DOHH2 (cell line): ENCODE measurements at regions not wholly inside any gene's neighbourhood (a gene's known extent, or its start where the extent isn't known, plus 50 kb on each side); places are given as distances from the start of the nearest gene placed in this dataset.

ENCODE experiments used
- H3F3A ChIP-seq: fragments of 200-600 bp; sonication (generic), shearing (Covaris generic); 2 replicates; pipeline ENCODE4 v1.6.0; 2016; ENCODE audit warnings: antibody characterized with exemption, mild to moderate bottlenecking; ENCODE audit not compliant: control insufficient read depth, insufficient read depth
- H3K27ac ChIP-seq: fragments of 200-600 bp; sonication (generic); 2 replicates; pipeline ENCODE4 v1.5.1; 2014; ENCODE audit warnings: low read depth, mild to moderate bottlenecking, low read length, moderate library complexity
- H3K27me3 ChIP-seq: fragments of 200-600 bp; sonication (generic); 2 replicates; pipeline ENCODE4 v1.6.1; 2014; ENCODE audit warnings: mild to moderate bottlenecking, low read length, mixed read lengths; ENCODE audit not compliant: control insufficient read depth
- H3K36me3 ChIP-seq: fragments of 200-600 bp; sonication (generic); 2 replicates; pipeline ENCODE4 v1.6.1; 2014; ENCODE audit warnings: mild to moderate bottlenecking, low read length, moderate library complexity, mixed read lengths; ENCODE audit not compliant: control insufficient read depth
- H3K4me1 ChIP-seq: fragments of 200-600 bp; sonication (generic); 2 replicates; pipeline ENCODE4 v1.6.1; 2014; ENCODE audit warnings: mild to moderate bottlenecking, low read length, mixed read lengths; ENCODE audit not compliant: control insufficient read depth
- H3K4me2 ChIP-seq: fragments of 200-600 bp; sonication (generic); 2 replicates; pipeline ENCODE4 v1.6.0; 2014; ENCODE audit warnings: mild to moderate bottlenecking, low read length, moderate library complexity
- H3K4me3 ChIP-seq: fragments of 200-600 bp; sonication (generic); 2 replicates; pipeline ENCODE4 v1.5.1; 2014; ENCODE audit warnings: mild to moderate bottlenecking, low read length, mixed read lengths
- H3K79me2 ChIP-seq: fragments of 200-600 bp; sonication (generic); 2 replicates; pipeline ENCODE4 v1.6.1; 2014; ENCODE audit warnings: mild to moderate bottlenecking, low read length, mixed read lengths; ENCODE audit not compliant: control insufficient read depth
- H3K9me2 ChIP-seq: fragments of 200-600 bp; sonication (generic); replicated peaks from 2 replicates; pipeline ENCODE4 v1.6.1; 2014; ENCODE audit warnings: mild to moderate bottlenecking, low read length, mixed read lengths; ENCODE audit not compliant: control insufficient read depth
- H3K9me3 ChIP-seq: fragments of 200-600 bp; sonication (generic); 2 replicates; pipeline ENCODE4 v1.6.1; 2014; ENCODE audit warnings: antibody characterized with exemption, low read length, mixed read lengths; ENCODE audit not compliant: control insufficient read depth, insufficient read depth
- H4K20me1 ChIP-seq: fragments of 200-600 bp; sonication (generic); 2 replicates; pipeline ENCODE4 v1.6.0; 2014; ENCODE audit warnings: low read depth, mild to moderate bottlenecking, antibody characterized with exemption, low read length, moderate library complexity; ENCODE audit not compliant: control insufficient read depth, insufficient read depth
- EZH2phosphoT487 ChIP-seq: fragments of 200-600 bp; sonication (generic); IDR thresholded peaks from 2 replicates; pipeline ENCODE4 v1.6.1; 2017; ENCODE audit warnings: borderline replicate concordance, mild to moderate bottlenecking, antibody characterized with exemption, low read length, moderate library complexity, mixed read lengths
- TF ChIP-seq, protein P1 (sequence below): fragments of 200-600 bp; sonication (generic); IDR thresholded peaks from one replicate; pipeline ENCODE4 v1.5.1; 2014; ENCODE audit warnings: antibody characterized with exemption, mild to moderate bottlenecking, low read depth, low read length; ENCODE audit not compliant: poor library complexity, severe bottlenecking

DNA sequence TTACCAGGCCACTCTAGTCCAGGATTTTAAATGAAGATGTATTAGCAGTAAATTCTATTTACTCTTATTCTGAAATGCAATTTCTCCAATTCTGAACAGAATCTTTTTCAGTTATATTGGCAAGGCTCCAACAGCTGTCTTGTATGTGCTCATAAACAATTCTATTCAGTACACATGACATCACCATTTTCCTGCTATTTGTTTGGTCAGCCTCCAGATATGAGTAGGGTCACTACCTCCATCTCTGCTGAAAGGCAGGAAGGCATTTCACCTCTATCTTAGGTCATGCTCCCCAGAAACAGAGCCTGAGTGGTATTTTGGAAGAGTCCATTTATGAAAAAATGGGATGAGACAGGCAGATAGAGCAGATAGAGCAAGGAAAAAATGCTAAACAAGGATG, 151.1 kb upstream of the ADGRL3 start:
- no peaks in the 10 kb centered on the region for H3K27me3 ChIP-seq
- no peaks in the 10 kb centered on the region for H3K9me3 ChIP-seq
- H3F3A ChIP-seq: no peaks in the 10 kb centered on the region
- H3K79me2 ChIP-seq: no peaks in the 10 kb centered on the region
- H3K4me2 ChIP-seq: no peak overlapping the region
- H4K20me1 ChIP-seq: no peaks in the 10 kb centered on the region
- no peaks in the 10 kb centered on the region for H3K9me2 ChIP-seq
- no peak for TF ChIP-seq EZH2phosphoT487
- TF ChIP-seq, protein P1, sequence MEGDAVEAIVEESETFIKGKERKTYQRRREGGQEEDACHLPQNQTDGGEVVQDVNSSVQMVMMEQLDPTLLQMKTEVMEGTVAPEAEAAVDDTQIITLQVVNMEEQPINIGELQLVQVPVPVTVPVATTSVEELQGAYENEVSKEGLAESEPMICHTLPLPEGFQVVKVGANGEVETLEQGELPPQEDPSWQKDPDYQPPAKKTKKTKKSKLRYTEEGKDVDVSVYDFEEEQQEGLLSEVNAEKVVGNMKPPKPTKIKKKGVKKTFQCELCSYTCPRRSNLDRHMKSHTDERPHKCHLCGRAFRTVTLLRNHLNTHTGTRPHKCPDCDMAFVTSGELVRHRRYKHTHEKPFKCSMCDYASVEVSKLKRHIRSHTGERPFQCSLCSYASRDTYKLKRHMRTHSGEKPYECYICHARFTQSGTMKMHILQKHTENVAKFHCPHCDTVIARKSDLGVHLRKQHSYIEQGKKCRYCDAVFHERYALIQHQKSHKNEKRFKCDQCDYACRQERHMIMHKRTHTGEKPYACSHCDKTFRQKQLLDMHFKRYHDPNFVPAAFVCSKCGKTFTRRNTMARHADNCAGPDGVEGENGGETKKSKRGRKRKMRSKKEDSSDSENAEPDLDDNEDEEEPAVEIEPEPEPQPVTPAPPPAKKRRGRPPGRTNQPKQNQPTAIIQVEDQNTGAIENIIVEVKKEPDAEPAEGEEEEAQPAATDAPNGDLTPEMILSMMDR: no peak
- H3K36me3 ChIP-seq: no peaks in the 10 kb centered on the region
- no peaks in the 10 kb centered on the region for H3K4me1 ChIP-seq
- no peak overlapping the region for H3K4me3 ChIP-seq
- no peak overlapping the region for H3K27ac ChIP-seq

DNA sequence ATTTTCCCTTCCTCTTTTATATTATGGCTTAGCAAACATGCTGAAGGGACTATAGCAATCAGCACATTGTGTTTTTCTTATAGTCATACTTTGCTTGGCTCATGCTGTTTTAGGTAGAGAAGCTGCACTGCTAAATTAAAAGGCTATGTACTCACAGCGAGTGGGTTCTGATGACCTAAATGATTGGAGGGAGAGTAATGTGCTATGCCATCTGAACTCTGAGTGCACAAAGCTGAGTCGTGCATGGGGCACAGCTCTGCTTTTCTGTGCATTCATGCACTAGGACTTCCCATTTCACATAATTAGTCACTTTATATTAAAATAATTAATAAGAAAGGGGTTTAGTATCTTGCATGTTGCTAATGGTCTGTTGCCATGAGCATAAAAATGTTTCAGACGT, 132.7 kb upstream of the ADGRL3 start:
- no peaks in the 10 kb centered on the region for H3K27me3 ChIP-seq
- H3K4me2 ChIP-seq: no peak overlapping the region

DNA sequence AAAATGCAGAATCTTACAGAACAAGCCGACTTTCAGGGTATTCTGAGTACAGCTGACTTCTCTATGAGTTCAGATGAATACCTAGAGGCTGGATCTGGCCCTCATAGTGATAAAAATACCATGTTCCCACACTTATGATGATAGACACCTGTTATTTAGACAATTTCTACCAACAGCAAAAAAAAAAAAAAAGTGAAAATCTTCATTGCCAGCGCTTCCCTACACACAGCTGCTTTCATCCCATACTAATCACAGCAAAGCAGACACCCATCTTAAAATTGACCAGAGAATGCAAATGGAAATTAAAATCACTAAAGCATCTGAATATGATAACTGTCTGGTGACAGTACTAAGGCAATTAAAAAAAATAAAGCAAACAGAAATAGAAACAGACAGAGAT, 132.1 kb upstream of the ADGRL3 start:
- Histone ChIP-seq H3K36me3 (no peaks in the 10 kb centered on the region), H3K4me1 (no peaks in the 10 kb centered on the region), H3F3A (no peaks in the 10 kb centered on the region), H3K4me3 (no peak overlapping the region), H3K79me2 (no peaks in the 10 kb centered on the region), H3K27ac (no peak overlapping the region), H3K27me3 (no peaks in the 10 kb centered on the region), H3K4me2 (no peak overlapping the region), H4K20me1 (no peaks in the 10 kb centered on the region), H3K9me2 (no peaks in the 10 kb centered on the region), H3K9me3 (no peaks in the 10 kb centered on the region)
- no peak for TF ChIP-seq EZH2phosphoT487
- TF ChIP-seq, protein P1: no peak

More for the DNA sequence above, 132.7 kb upstream of the ADGRL3 start:
- H3K27ac ChIP-seq: no peak overlapping the region
- no peak overlapping the region for H3K4me3 ChIP-seq
- H3K36me3 ChIP-seq: no peaks in the 10 kb centered on the region
- no peaks in the 10 kb centered on the region for H4K20me1 ChIP-seq
- H3K79me2 ChIP-seq: no peaks in the 10 kb centered on the region
- no peaks in the 10 kb centered on the region for H3K4me1 ChIP-seq
- no peaks in the 10 kb centered on the region for H3K9me2 ChIP-seq
- H3K9me3 ChIP-seq: no peaks in the 10 kb centered on the region
- no peaks in the 10 kb centered on the region for H3F3A ChIP-seq
- TF ChIP-seq, protein P1: no peak
- TF ChIP-seq EZH2phosphoT487: no peak

DNA sequence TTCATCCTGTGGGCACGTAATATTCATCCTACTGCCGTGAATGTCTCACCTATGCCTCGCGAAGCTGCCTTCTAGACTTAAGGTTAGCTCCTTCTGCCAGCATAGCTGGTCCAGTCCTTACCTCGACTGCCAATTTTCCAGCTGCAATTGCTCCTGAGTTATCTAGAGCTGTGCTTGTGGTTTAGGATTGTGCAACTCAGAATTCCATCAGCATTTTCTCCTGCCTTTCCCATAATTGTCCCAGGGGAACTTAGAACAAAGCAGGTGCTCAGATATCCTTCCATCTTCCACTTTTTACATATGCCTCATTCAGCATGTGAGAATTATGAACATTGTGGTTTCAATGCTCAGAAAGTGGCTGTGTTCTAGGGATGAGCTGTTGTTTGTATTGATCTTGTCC, 131.4 kb upstream of the ADGRL3 start:
- Histone ChIP-seq H4K20me1 (no peaks in the 10 kb centered on the region), H3K9me2 (no peaks in the 10 kb centered on the region), H3K79me2 (no peaks in the 10 kb centered on the region), H3K4me1 (no peaks in the 10 kb centered on the region), H3F3A (no peaks in the 10 kb centered on the region), H3K4me3 (no peak overlapping the region), H3K4me2 (no peak overlapping the region), H3K27me3 (no peaks in the 10 kb centered on the region), H3K27ac (no peak overlapping the region), H3K36me3 (no peaks in the 10 kb centered on the region), H3K9me3 (no peaks in the 10 kb centered on the region)
- no peak for TF ChIP-seq EZH2phosphoT487
- TF ChIP-seq, protein P1: no peak
